CD4-positive, alpha-beta T cell treated with Interleukin-2 at 100 ng/mL for 4 hours (primary cell): ENCODE measurements at regions not wholly inside any gene's neighbourhood (a gene's known extent, or its start where the extent isn't known, plus 50 kb on each side); places are given as distances from the start of the nearest gene placed in this dataset.

Experiments
- DNase-seq: peaks from one replicate; pipeline ENCODE4 v3.0.0-alpha.2; 2020; ENCODE audit warnings: low spot score

DNA sequence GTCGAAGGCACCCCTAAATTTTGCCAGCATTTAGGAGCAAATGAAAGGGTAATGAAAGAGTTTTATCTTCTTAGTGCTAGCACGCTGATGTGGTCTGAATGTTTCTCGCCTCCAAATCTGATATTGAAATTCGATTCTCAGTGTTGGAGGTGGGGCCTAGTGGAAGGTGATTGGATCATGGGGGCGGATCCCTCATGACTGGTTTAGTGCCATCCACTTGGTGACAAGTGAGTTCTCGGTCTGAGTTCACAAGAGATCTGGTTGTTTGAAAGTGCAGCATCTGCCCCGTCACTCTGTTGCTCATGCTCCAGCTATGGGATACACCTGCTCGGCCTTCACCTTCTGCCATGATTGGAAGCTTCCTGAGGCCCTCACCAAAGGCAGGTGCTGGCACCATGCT lies 75.1 kb upstream of the ZBTB40 start:
- DNase-seq = no peak

DNA sequence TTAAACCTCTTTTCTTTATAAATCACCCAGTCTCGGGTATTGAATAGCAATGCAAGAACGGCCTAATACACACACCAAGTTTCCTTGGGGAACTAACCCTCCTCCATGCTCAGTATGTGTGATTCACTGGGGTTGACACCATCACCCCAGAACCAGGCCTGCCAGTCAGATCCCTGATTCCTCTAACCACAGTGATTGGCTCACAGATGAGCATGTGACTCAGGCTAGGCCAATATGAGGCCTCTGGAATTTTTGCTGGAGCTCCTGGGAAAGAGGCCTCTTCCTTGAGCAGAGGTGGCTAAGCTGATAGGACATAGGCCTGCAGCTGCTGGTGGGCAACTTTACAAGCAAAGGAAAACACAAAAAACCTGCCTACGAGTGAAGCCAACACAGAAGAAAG lies 74.7 kb upstream of the ZBTB40 start:
- DNase-seq = no peak

DNA sequence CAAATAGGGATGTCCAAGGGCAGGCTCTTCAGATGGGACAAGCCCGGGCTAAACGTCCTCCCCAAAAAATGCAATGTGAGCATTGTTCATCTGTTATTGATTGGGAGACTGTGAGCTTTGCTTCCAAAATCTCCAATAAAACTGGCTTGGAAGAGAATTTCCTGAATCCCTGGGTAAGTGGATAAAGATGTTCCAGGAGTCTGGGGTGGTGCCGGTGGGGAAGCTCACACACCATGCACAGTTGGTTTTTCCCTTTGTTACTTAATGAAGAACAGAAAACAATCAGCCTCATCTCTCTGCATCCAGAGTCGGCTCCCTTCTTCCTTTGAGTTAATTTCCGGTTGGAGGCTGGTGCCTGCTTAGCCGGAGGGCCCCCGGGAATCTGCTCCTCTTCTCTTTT lies 72.1 kb upstream of the ZBTB40 start:
- no peak for DNase-seq

DNA sequence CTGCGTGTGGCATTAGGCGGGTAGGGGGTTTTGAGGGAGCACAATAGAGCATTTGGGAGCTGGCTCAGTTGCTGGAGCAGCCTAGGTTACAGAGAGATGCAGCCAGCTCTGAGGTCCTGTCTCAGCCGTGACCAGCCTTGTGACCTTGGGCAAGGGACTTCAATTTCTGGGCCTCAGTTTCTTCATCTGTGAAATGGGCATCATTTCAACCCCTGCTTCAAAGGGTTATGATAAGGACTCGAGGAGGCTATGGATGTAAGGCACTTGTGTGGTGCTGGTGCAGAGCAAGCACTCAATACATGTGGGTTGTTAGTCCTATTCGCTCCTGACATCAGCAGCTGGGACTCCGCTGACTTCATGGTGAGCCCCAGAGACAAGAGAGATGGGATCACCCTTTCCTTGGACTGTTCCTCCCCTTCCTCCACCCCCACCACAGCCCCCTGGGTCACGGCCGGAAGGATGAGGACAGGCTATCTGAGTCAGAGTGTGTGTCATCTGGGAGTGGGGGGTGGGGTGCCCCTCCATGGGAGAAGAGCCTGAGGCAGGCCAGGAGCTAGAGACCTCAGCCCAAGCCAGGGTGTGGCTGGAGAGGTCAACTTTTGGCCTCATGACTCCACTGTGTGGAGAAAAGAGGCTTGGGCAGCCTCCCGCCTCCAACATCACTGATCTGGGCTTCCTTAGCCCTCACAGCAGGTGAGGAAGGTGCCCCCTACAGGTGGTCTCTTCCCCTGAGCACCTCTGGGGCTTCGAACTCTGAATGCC lies 71.4 kb upstream of the ZBTB40 start:
- no peak for DNase-seq

DNA sequence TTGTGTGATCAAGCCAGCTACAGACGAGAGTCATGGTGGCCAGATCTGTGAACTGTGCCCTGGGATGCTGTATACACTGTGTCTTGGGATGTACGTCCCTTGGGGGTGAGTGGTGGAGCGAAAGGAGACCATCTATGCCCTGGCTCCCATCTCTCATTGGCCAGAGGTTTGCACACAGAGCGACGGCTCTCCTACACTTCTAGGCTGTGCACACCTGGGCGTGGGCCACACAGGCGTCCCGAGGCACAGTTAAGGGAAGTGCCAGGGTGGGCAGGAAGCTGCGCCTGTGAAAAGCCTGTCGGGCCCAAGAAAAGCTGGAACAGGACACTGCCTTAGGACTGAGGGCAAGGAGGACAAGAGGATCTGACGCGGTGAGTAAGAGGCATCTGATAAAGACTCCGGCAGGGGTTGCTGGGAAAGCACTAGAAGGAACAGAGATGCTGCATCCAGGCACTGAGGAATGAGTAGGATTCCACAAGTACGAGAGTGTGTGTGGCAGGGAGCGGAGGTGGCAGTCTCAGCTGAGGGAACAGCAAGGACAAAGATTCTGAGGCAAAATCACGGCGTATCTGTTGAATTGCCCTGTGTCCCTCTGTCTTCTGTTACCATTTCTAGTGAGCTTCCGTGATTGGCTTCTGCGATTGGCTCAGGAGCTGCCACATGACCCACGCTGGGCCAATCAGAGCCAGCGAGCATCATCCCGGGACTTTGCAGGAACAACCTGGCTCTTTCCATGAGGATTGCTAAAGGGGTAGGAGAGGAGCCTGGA lies 67.9 kb upstream of the ZBTB40 start:
- DNase-seq = no peak

DNA sequence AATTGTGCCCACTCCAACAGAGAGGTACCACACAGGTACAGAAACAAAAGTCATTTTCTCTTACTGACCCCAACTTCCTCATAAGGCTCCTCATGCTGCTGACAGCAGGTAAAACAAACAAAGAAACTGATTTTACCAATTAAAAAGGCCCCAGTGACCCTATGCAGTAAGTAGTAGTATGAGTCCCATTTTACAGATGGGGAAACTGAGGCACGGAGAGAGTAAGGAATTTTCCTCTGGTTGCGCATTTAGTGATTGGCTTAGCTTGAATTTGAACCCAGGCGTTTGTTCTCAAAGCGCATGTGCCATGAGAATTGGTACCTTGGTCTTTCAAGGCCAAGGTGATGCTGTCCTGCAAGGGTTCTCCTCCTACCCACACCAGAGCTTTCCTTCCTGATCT lies 66.1 kb upstream of the ZBTB40 start:
- no peak for DNase-seq

DNA sequence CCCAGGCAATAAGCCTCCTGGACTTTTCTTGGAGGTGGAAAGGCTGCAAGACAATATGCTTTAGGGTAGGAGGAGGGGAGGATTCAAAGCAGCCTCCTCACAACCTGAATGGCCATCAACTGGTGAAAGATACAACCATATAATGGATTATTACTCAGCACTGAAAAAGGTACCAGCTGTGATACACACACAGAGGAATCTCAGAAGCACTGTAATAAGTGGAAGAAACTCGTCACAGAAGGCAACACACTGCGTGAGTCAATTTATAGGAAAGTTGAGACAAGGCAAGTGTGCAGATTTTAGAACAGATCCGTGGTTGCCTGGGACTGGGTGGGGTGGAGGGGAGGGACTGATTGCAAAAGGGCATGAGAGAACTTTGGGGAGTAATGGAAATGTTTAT lies 64.9 kb upstream of the ZBTB40 start:
- DNase-seq = no peak

DNA sequence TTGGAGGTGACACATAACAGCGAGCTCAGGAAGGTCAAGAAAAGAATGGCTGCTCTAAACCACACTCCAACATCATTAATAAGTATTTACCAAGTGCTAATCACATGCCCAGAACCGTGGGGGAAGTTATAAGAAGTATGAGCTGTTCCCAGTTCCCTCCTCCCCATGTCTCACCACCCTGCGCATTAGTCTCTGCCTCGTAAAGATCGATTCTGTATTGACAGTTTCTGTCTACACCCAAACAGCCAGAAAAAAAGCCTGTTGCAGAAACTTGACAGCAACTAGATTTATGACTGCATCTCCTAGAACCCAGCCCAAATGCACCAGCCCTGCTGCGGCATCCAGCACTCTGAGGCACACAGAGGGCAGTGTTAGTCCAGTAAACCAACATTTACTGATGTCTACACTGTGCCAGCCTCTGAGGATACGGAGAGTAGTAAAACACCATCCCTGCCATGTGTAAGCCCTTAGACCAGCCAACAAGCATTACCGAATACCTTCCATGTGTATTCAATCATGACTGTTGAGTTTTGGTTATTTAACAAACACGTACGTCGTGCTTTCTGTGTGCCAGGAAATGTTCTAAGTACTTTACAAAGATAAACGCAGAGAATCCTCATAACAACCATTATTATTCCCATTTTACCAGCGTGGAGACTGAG lies 63.6 kb upstream of the ZBTB40 start:
- DNase-seq = no peak

DNA sequence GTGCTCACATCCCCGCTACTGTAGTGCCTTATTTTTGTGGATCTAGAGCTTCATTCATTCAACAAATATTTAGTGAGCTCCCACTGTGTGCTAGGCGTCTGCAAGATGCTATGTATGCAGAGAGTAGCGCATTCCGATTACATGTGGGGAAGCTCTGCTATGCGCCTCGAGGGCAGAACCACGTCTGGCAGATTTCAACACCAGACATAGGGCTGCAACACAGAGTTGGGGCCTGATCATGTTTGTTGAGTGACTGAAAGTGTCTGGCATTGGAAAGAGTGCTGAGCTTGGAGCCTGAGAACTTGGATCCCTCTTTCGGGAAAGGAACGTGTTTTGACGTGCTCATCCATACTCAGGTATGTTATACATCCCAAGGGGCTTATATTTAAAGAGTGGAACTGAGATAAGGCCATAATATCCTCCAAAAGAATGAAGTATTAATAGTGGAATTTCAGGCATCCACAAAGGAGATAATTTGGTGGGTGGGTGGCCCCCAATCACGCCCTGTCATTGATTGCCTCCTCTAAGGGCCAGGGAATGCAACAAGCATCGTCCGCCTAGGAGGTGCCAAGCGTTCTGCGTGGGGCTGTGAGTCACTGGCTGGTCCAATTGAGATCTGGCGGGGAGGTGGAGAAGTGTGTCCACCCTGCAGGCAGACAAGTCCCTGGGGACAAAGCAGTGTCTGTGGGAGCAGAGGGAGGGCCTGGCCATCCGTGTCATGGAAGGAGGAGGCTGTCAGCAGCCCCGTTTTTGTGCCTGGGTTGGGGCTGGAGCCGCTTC lies 62.8 kb upstream of the ZBTB40 start:
- no peak for DNase-seq

DNA sequence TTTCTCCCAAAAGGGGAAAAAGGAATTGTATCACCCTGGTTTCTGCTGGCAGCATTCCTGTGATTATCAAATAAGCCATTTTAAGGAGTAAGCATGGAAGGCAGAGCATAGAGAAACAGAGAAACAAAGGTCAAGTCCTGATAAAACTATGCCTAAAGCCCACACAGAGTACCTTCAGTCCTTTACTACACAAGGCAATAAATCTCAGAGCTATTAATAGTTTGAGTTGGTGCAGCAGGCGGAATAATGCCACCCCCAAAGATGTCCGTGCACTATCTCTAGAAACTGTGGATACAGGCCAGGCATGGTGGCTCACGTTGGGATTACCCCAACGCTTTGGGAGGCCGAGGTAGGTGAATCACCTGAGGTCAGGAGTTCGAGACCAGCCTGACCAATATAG lies 58.1 kb upstream of the ZBTB40 start:
- DNase-seq = no peak

DNA sequence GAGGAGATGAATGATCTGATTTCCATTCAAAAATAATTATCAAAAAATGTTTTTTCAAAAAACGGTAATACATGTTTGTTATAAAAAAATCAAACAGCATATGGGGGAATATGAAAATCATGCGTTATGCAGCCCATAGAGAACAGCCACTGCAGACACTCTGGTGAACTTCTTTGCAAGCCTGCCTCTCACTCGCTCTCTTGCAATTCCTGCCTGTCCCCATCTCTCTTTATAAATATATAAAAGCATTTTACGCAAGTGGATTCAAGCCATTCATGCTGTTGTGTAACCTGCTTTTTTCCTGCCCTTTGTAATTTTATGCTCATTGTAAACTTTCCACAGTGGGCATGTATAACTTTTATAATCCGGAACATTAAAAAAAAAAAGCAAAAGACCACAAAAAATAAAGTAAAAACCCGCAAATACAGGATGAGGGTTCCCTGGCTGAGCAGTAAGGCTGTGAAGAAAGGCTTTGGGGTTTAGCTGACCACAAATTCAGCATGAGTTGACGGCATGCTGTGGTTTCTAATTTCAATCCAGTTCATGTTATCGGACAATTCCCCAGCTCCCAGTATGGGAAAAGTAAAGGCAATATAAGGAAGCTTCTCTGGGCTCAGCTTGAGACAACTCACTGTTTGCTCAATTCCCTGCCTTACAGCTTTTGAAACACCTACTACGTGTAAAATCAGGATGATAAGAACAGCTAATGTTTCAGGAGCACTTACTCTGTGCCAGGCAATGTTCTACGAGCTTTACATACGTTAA lies 52.8 kb upstream of the ZBTB40 start:
- DNase-seq = no peak

DNA sequence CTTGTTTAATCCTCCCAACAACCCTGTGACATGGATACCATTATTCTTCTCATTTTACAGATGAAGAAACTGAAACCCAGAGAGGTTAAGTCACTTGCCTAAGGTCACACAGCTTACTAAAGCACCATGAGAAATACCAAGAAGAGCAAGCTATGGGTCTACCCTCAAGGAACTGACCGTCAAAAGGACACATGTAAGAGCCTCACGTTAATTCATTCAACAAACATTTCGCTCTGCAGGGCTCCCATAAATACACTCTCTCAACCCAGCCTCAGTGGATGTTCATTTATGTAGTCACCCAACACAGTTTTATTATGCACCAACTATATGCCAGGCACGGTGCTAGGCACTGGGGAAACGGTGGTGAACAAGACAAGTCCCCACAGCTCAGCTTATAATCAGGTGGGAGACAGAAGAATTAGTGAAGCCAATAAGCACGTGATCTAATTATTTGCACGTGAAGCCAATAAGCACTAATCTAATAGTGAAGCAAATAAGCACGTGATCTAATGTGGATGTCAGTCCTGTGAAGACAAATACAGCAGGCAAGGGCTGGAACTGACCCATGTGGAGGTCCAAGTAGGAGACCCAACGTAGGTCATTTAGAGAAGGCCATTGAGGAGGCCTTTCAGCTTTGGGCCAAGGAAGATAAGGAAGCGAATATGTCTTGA lies 52.1 kb upstream of the ZBTB40 start:
- no peak for DNase-seq
